ENCODE measurements at regions not wholly inside any gene's neighbourhood (a gene's known extent, or its start where the extent isn't known, plus 50 kb on each side); places are given as distances from the start of the nearest gene placed in this dataset.

- no TSS peak for BruUV-seq (replicated peaks)
- CTCF ChIA-PET, result no interaction called here
Observed at GRCh38 chr16:79825002-79825401, 224.5 kb upstream of the MAF start.

DNA sequence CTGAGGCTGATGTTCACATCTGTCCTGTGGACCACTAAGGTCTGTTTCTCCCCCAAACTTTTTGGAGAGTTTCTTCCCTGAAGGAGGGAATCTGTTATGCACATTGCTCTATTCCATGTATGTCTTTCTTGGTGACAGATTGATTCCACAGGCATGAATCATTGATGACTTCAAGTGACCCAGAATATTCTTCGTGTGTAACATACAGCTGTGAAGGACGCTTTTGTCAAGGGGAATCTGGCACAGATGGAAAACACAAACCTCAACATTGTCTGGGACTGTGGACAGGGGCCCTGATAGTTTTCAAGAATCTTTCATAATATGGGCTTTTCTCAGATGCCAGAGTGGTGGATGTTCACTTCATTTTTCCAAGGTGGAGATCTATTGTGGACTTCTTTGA, 223.1 kb upstream of the MAF start:
- no TSS peak for BruUV-seq (replicated peaks)
- DNase-seq, result no peak
- CTCF ChIA-PET, result no interaction called here
- TF ChIP-seq EZH2 (IDR thresholded peaks at IDR 0.05; ENCODE audit: low read depth) (no peak), CTCF (conservative IDR thresholded peaks at IDR 0.05) (no peak)
- Histone ChIP-seq H3K27me3 (ENCODE audit: insufficient read depth, low read depth) (peaks cover 17% of the 10 kb centered on the region; the same call in 1 of the 2 replicates), H3K9me3 (ENCODE audit: insufficient read depth, low read depth) (no peaks in the 10 kb centered on the region), H3K4me2 (no peak overlapping the region), H3K9me2 (ENCODE audit: insufficient read depth) (no peaks in the 10 kb centered on the region), H3K36me3 (ENCODE audit: low read depth) (no peaks in the 10 kb centered on the region), H4K20me1 (ENCODE audit: insufficient read depth) (no peaks in the 10 kb centered on the region), H3K4me1 (replicated peaks; ENCODE audit: insufficient read depth) (no peaks in the 10 kb centered on the region), H3F3A (ENCODE audit: insufficient read depth, low read depth) (no peaks in the 10 kb centered on the region), H3K79me2 (ENCODE audit: low read depth) (no peaks in the 10 kb centered on the region), H3K4me3 (no peak overlapping the region), H3K27ac (no peak overlapping the region), H2AFZ (no peak overlapping the region)
- intact Hi-C loops (cut with micrococcal nuclease; ENCODE audit: unreplicated experiment), result no loop called here
- POLR2A ChIA-PET (ENCODE audit: unreplicated experiment), result no interaction called here

More at GRCh38 chr16:79825002-79825401, 224.5 kb upstream of the MAF start:
- DNase-seq, result no peak
- H3K79me2 ChIP-seq (ENCODE audit: low read depth), result no peaks in the 10 kb centered on the region
- H4K20me1 ChIP-seq (ENCODE audit: insufficient read depth), result no peaks in the 10 kb centered on the region
- no peaks in the 10 kb centered on the region for H3F3A ChIP-seq (ENCODE audit: insufficient read depth, low read depth)
- POLR2A ChIA-PET (ENCODE audit: unreplicated experiment), result no interaction called here
- H2AFZ ChIP-seq, result no peak overlapping the region
- H3K9me3 ChIP-seq (ENCODE audit: insufficient read depth, low read depth), result no peaks in the 10 kb centered on the region
- H3K4me1 ChIP-seq (replicated peaks; ENCODE audit: insufficient read depth), result no peaks in the 10 kb centered on the region
- H3K4me2 ChIP-seq, result no peak overlapping the region
- no peaks in the 10 kb centered on the region for H3K36me3 ChIP-seq (ENCODE audit: low read depth)
- H3K4me3 ChIP-seq, result no peak overlapping the region
- intact Hi-C loops (cut with micrococcal nuclease; ENCODE audit: unreplicated experiment), result no loop called here
- peaks cover 21% of the 10 kb centered on the region; the same call in 1 of the 2 replicates for H3K27me3 ChIP-seq (ENCODE audit: insufficient read depth, low read depth)
- no peak overlapping the region for H3K27ac ChIP-seq
- no peak for TF ChIP-seq EZH2 (IDR thresholded peaks at IDR 0.05; ENCODE audit: low read depth)
- no peaks in the 10 kb centered on the region for H3K9me2 ChIP-seq (ENCODE audit: insufficient read depth)

DNA sequence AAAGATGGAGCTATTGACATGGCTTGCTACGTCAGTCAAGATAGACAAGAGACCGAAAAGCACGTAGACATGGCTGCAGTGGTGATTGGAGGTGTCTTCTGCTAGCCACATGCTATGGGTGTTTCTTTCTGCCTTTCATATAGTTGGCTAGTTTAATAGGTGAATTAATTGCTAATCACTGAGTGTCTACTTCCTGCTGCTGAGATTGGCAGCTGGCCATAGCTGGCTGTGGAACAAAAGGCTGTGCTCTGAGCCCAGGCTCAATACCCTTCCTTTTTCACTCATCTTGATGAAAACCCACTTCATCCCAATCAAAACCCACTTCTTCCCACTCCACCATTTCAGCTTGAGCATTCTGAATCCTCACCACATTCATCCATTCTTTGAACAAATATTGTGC, 221.4 kb upstream of the MAF start:
- BruUV-seq (replicated peaks), result no TSS peak
- DNase-seq, result no peak
- H3K36me3 ChIP-seq (ENCODE audit: low read depth), result no peaks in the 10 kb centered on the region
- ChIA-PET POLR2A (ENCODE audit: unreplicated experiment) (no interaction called here), CTCF (no interaction called here)
- no peaks in the 10 kb centered on the region for H4K20me1 ChIP-seq (ENCODE audit: insufficient read depth)
- no peaks in the 10 kb centered on the region for H3K4me1 ChIP-seq (replicated peaks; ENCODE audit: insufficient read depth)
- no peaks in the 10 kb centered on the region for H3F3A ChIP-seq (ENCODE audit: insufficient read depth, low read depth)
- no peak overlapping the region for H3K4me3 ChIP-seq
- no peak overlapping the region for H3K4me2 ChIP-seq
- intact Hi-C loops (cut with micrococcal nuclease; ENCODE audit: unreplicated experiment), result no loop called here
- H2AFZ ChIP-seq, result no peak overlapping the region
- H3K79me2 ChIP-seq (ENCODE audit: low read depth), result no peaks in the 10 kb centered on the region
- no peaks in the 10 kb centered on the region for H3K9me3 ChIP-seq (ENCODE audit: insufficient read depth, low read depth)
- no peaks in the 10 kb centered on the region for H3K9me2 ChIP-seq (ENCODE audit: insufficient read depth)
- H3K27ac ChIP-seq, result no peak overlapping the region
- 0 out of 2 replicates have a peak, but pooled peaks cover 7% of the 10 kb centered on the region for H3K27me3 ChIP-seq (ENCODE audit: insufficient read depth, low read depth)
- TF ChIP-seq CTCF (conservative IDR thresholded peaks at IDR 0.05) (no peak), EZH2 (IDR thresholded peaks at IDR 0.05; ENCODE audit: low read depth) (no peak)

GRCh38 chr16:79816081-79816497, 215.6 kb upstream of the MAF start:
- Histone ChIP-seq H3K27me3 (ENCODE audit: insufficient read depth, low read depth) (no peaks in the 10 kb centered on the region), H2AFZ (no peak overlapping the region), H4K20me1 (ENCODE audit: insufficient read depth) (no peaks in the 10 kb centered on the region), H3K79me2 (ENCODE audit: low read depth) (no peaks in the 10 kb centered on the region), H3K4me1 (replicated peaks; ENCODE audit: insufficient read depth) (no peaks in the 10 kb centered on the region), H3K9me2 (ENCODE audit: insufficient read depth) (no peaks in the 10 kb centered on the region), H3K9me3 (ENCODE audit: insufficient read depth, low read depth) (no peaks in the 10 kb centered on the region), H3K4me2 (no peak overlapping the region), H3K36me3 (ENCODE audit: low read depth) (no peaks in the 10 kb centered on the region), H3F3A (ENCODE audit: insufficient read depth, low read depth) (no peaks in the 10 kb centered on the region), H3K27ac (no peak overlapping the region), H3K4me3 (no peak overlapping the region)
- TF ChIP-seq CTCF (conservative IDR thresholded peaks at IDR 0.05), result no peak
- TF ChIP-seq EZH2 (IDR thresholded peaks at IDR 0.05; ENCODE audit: low read depth), result no peak
- no peak for DNase-seq
- ChIA-PET POLR2A (ENCODE audit: unreplicated experiment) (no interaction called here), CTCF (no interaction called here)
- BruUV-seq (replicated peaks), result no TSS peak
- intact Hi-C loops (cut with micrococcal nuclease; ENCODE audit: unreplicated experiment), result no loop called here

Measured in PC-9 (cell line).